H1 (cell line): ENCODE measurements at regions not wholly inside any gene's neighbourhood (a gene's known extent, or its start where the extent isn't known, plus 50 kb on each side); places are given as distances from the start of the nearest gene placed in this dataset.

Experiments
- CTCF ChIA-PET: fragments of 300-600 bp; sonication (Branson Sonifier 250); formaldehyde crosslinking; loops from one replicate; lab custom pipeline; 2021; ENCODE audit not compliant: partially characterized antibody; lab: Charles Lee
- POLR2A ChIA-PET: fragments of 300-600 bp; sonication (Branson Sonifier 250); formaldehyde crosslinking; loops from one replicate; lab custom pipeline; 2021; ENCODE audit warnings: inconsistent platforms; ENCODE audit not compliant: partially characterized antibody; lab: Charles Lee
- DNase-seq, 2 experiments: peaks; one replicate each; pipeline versions ENCODE4 v3.0.0 to v3.0.0-alpha.2; 2010 to 2022; ENCODE audit warnings: low spot score in 2 of 2, low read depth in 1 of 2, mixed read lengths in 1 of 2
- FAIRE-seq: peaks from 2 replicates; lab custom pipeline; 2011; peaks lifted over from hg19 to GRCh38; lab: Jason Lieb, UNC
- H2AFZ ChIP-seq: 2 replicates; pipeline ENCODE4 v1.8.1; 2012; ENCODE audit warnings: low read length, inconsistent platforms
- H2AK5ac ChIP-seq: 2 replicates; pipeline ENCODE4 v1.6.1; 2013; ENCODE audit warnings: low read depth, low read length
- H2BK120ac ChIP-seq: replicated peaks from 2 replicates; pipeline ENCODE3; 2013; ENCODE audit warnings: low read depth, low read length, inconsistent platforms
- H2BK12ac ChIP-seq: 2 replicates; pipeline ENCODE4 v1.6.1; 2013; ENCODE audit warnings: low read depth, low read length
- H2BK15ac ChIP-seq: 2 replicates; pipeline ENCODE4 v1.6.1; 2013; ENCODE audit warnings: low read length
- H2BK20ac ChIP-seq: 2 replicates; pipeline ENCODE4 v1.6.1; 2013; ENCODE audit warnings: low read length
- H2BK5ac ChIP-seq: 2 replicates; pipeline ENCODE4 v1.6.1; 2013; ENCODE audit warnings: low read depth, low read length
- H3K14ac ChIP-seq: 2 replicates; pipeline ENCODE4 v1.6.1; 2013; ENCODE audit warnings: inconsistent platforms; ENCODE audit not compliant: insufficient read length
- H3K18ac ChIP-seq: 2 replicates; pipeline ENCODE4 v1.6.1; 2013; ENCODE audit warnings: low read length; ENCODE audit errors: extremely low read depth
- H3K23ac ChIP-seq: 2 replicates; pipeline ENCODE4 v1.6.1; 2013; ENCODE audit warnings: inconsistent platforms; ENCODE audit not compliant: insufficient read length
- H3K23me2 ChIP-seq: 2 replicates; pipeline ENCODE4 v1.6.1; 2013; ENCODE audit warnings: low read depth, low read length
- H3K27ac ChIP-seq: 2 replicates; pipeline ENCODE4 v1.6.1; 2011; ENCODE audit warnings: low read depth, low read length, inconsistent platforms
- H3K27me3 ChIP-seq, 4 experiments: replicated peaks in 1 of 4; 1 replicate in 1 of 4; 2 replicates in 3 of 4; pipeline versions ENCODE4 v1.6.1 to v1.8.1; 2011 to 2013; ENCODE audit warnings: low read length in 3 of 4, mild to moderate bottlenecking in 3 of 4, inconsistent platforms in 2 of 4, mixed read lengths in 2 of 4, moderate library complexity in 1 of 4; ENCODE audit not compliant: control insufficient read depth in 3 of 4, insufficient read depth in 3 of 4; ENCODE audit errors: extremely low read depth in 1 of 4
- H3K36me3 ChIP-seq, 4 experiments: 2 replicates each; pipeline versions ENCODE4 v1.6.1 to v1.8.1; 2011 to 2013; ENCODE audit warnings: mild to moderate bottlenecking in 4 of 4, low read length in 3 of 4, moderate library complexity in 2 of 4, control low read depth in 1 of 4, inconsistent platforms in 1 of 4; ENCODE audit not compliant: insufficient read depth in 4 of 4, control insufficient read depth in 2 of 4
- H3K4ac ChIP-seq: replicated peaks from 2 replicates; pipeline ENCODE3; 2013; ENCODE audit warnings: low read length, low read depth, mixed read lengths, inconsistent platforms; ENCODE audit not compliant: insufficient read length
- H3K4me1 ChIP-seq, 4 experiments: replicated peaks in 1 of 4; 1 replicate in 1 of 4; 2 replicates in 3 of 4; pipeline versions ENCODE4 v1.6.1 to v1.8.1; 2011 to 2013; ENCODE audit warnings: low read length in 3 of 4, inconsistent platforms in 2 of 4, mixed read lengths in 1 of 4; ENCODE audit not compliant: insufficient read depth in 4 of 4, control insufficient read depth in 3 of 4
- H3K4me2 ChIP-seq, 2 experiments: 2 replicates each; pipeline versions ENCODE4 v1.6.1 to v1.8.1; 2011 to 2013; ENCODE audit warnings: low read depth in 2 of 2, low read length in 2 of 2, control low read depth in 1 of 2, inconsistent platforms in 1 of 2, mild to moderate bottlenecking in 1 of 2; ENCODE audit not compliant: insufficient read depth in 1 of 2
- H3K4me3 ChIP-seq, 4 experiments: fragments of 200-600, 300-600 bp in 1 of 4; sonication (generic), shearing (Covaris generic), sonication (Bioruptor Twin) in 1 of 4; 2 replicates each; pipeline versions ENCODE4 v1.5.1 to v1.8.1; 2011 to 2016; ENCODE audit warnings: low read length in 4 of 4, low read depth in 3 of 4, control low read depth in 2 of 4, inconsistent platforms in 2 of 4, mild to moderate bottlenecking in 2 of 4, mixed read lengths in 1 of 4, moderate library complexity in 1 of 4; ENCODE audit not compliant: insufficient read depth in 2 of 4; ENCODE audit errors: extremely low read depth in 1 of 4
- H3K56ac ChIP-seq: replicated peaks from 2 replicates; pipeline ENCODE3; 2013; ENCODE audit warnings: low read depth, mild to moderate bottlenecking, mixed read lengths, low read length, inconsistent platforms; ENCODE audit not compliant: insufficient read length
- H3K79me1 ChIP-seq: 2 replicates; pipeline ENCODE4 v1.6.1; 2013; ENCODE audit warnings: low read depth, low read length, control low read depth
- H3K79me2 ChIP-seq, 2 experiments: 2 replicates each; pipeline versions ENCODE4 v1.6.1 to v1.8.1; 2012 to 2013; ENCODE audit warnings: low read length in 2 of 2, mild to moderate bottlenecking in 2 of 2, inconsistent platforms in 1 of 2; ENCODE audit not compliant: insufficient read depth in 2 of 2, control insufficient read depth in 1 of 2
- H3K9ac ChIP-seq, 4 experiments: replicated peaks in 1 of 4; 1 replicate in 1 of 4; 2 replicates in 3 of 4; pipeline versions ENCODE4 v1.6.1 to v1.8.1; 2011 to 2013; ENCODE audit warnings: low read depth in 3 of 4, low read length in 3 of 4, control low read depth in 2 of 4, mild to moderate bottlenecking in 2 of 4, moderate library complexity in 2 of 4, inconsistent platforms in 1 of 4; ENCODE audit errors: extremely low read depth in 1 of 4
- H3K9me3 ChIP-seq, 2 experiments: 2 replicates each; pipeline versions ENCODE4 v1.6.1 to v1.8.1; 2012 to 2013; ENCODE audit warnings: mild to moderate bottlenecking in 2 of 2, moderate library complexity in 2 of 2, control low read depth in 1 of 2, inconsistent platforms in 1 of 2, low read depth in 1 of 2, low read length in 1 of 2, mixed read lengths in 1 of 2; ENCODE audit not compliant: insufficient read depth in 2 of 2
- H4K20me1 ChIP-seq, 2 experiments: replicated peaks in 1 of 2; 2 replicates each; pipeline versions ENCODE3 to v1.8.1; 2011 to 2013; ENCODE audit warnings: inconsistent platforms in 2 of 2, low read length in 2 of 2, mild to moderate bottlenecking in 1 of 2; ENCODE audit not compliant: insufficient read depth in 2 of 2, control insufficient read depth in 1 of 2
- H4K5ac ChIP-seq: 2 replicates; pipeline ENCODE4 v1.6.1; 2013; ENCODE audit warnings: low read length, low read depth, mixed read lengths, inconsistent platforms; ENCODE audit not compliant: insufficient read length
- H4K8ac ChIP-seq: 2 replicates; pipeline ENCODE4 v1.8.0; 2013; ENCODE audit warnings: mild to moderate bottlenecking, moderate library complexity, low read length, inconsistent platforms; ENCODE audit not compliant: insufficient read depth; ENCODE audit errors: extremely low read depth
- H4K91ac ChIP-seq: replicated peaks from 2 replicates; pipeline ENCODE3; 2013; ENCODE audit warnings: low read length, mixed read lengths, inconsistent platforms; ENCODE audit not compliant: insufficient read length
- POLR2A ChIP-seq, 2 experiments: IDR thresholded peaks; 1 replicate in 1 of 2; 2 replicates in 1 of 2; pipeline ENCODE4 v1.6.1; 2011; ENCODE audit warnings: low read depth in 2 of 2, low read length in 2 of 2, mild to moderate bottlenecking in 2 of 2; ENCODE audit errors: control extremely low read depth in 1 of 2
- POLR2AphosphoS5 ChIP-seq: IDR thresholded peaks from 2 replicates; pipeline ENCODE4 v1.6.1; 2011; ENCODE audit warnings: low read depth, low read length
- WGBS, 2 experiments: shearing (Covaris generic) in 1 of 2; methylation state at CpG; one replicate each; pipeline versions ENCODE4 v1.1.6 to v1.1.7; 2013 to 2015; ENCODE audit warnings: low lambda C conversion rate in 2 of 2, mixed read lengths in 2 of 2, inconsistent platforms in 1 of 2, low coverage in 1 of 2, missing lambda C conversion rate in 1 of 2; ENCODE audit not compliant: insufficient replicate concordance in 2 of 2, insufficient coverage in 1 of 2, insufficient read length in 1 of 2; ENCODE audit errors: extremely low coverage in 1 of 2, missing lambda C conversion rate in 1 of 2; 5-methylcytosine and 5-hydroxymethylcytosine counted together

GRCh38 chr3:147737376-147737775, 328.2 kb downstream of the ZIC1 start:
- H3K14ac ChIP-seq = no peak overlapping the region
- no peak overlapping the region for H3K9ac ChIP-seq
- no peak overlapping the region for H3K4me3 ChIP-seq
- WGBS, 2 experiments = 95% methylated on average over 1 of the region's 1 CpG; no CpG with 5 or more reads in 1 of the 2 experiments
- no peaks in the 10 kb centered on the region for H3K23me2 ChIP-seq
- ChIA-PET POLR2A (no interaction called here), CTCF (interaction anchor here (1.3 to 1.7 kb wide), 2 partner anchors 16 to 340 kb away, joined by 4 to 5 read pairs; no protein-coding TSS in a partner anchor)
- no peak for TF ChIP-seq POLR2AphosphoS5
- TF ChIP-seq POLR2A (IDR thresholded peaks at IDR 0.05; ENCODE audit: control extremely low read depth in 1 of 2, low read depth in 2 of 2, low read length in 2 of 2) = no peak
- H3K23ac ChIP-seq = no peak overlapping the region
- H2AFZ ChIP-seq = no peak overlapping the region
- no peaks in the 10 kb centered on the region for H3K79me2 ChIP-seq
- H3K4ac ChIP-seq = no peak overlapping the region
- H2BK15ac ChIP-seq = no peak overlapping the region
- H2BK120ac ChIP-seq = no peak overlapping the region
- no peaks in the 10 kb centered on the region for H3K27me3 ChIP-seq
- no peaks in the 10 kb centered on the region for H3K9me3 ChIP-seq
- no peaks in the 10 kb centered on the region for H4K20me1 ChIP-seq
- no peak overlapping the region for H3K56ac ChIP-seq
- H4K5ac ChIP-seq = no peak overlapping the region
- H3K36me3 ChIP-seq = no peaks in the 10 kb centered on the region
- H3K79me1 ChIP-seq = no peaks in the 10 kb centered on the region
- H3K4me2 ChIP-seq = no peak overlapping the region
- H2BK12ac ChIP-seq = no peak overlapping the region
- no peak overlapping the region for H3K18ac ChIP-seq
- H2AK5ac ChIP-seq = no peak overlapping the region
- H3K27ac ChIP-seq = no peak overlapping the region
- peaks cover 0 to 2% (median 0%) of the 10 kb centered on the region in 4 experiments; a peak in 1 of 7 replicates for H3K4me1 ChIP-seq
- no peak overlapping the region for H4K8ac ChIP-seq
- FAIRE-seq (no peak), DNase-seq (no peak)
- no peak overlapping the region for H2BK20ac ChIP-seq
- H4K91ac ChIP-seq = no peak overlapping the region
- H2BK5ac ChIP-seq = no peak overlapping the region
